Right lobe of liver (tissue), 6 donors: ENCODE measurements at regions not wholly inside any gene's neighbourhood (a gene's known extent, or its start where the extent isn't known, plus 50 kb on each side); places are given as distances from the start of the nearest gene placed in this dataset.

Source experiments
- ATAC-seq, 4 donors: fragments of 200-7000 bp; cut with Tn5 transposase; one replicate each; pipeline ENCODE4 v1.9.1; 2020; ENCODE audit warnings: mild to moderate bottlenecking in 4 of 4, moderate library complexity in 4 of 4
- DNase-seq, 3 donors: peaks; one replicate each; pipeline ENCODE4 v3.0.0-alpha.2; 2020
- H3K27ac ChIP-seq, 3 donors: fragments of 200-600 bp; one replicate each; pipeline ENCODE4 v1.8.0; 2022
- H3K27me3 ChIP-seq, 2 donors: fragments of 200-600 bp; one replicate each; pipeline ENCODE4 v1.8.0; 2022
- H3K36me3 ChIP-seq, 4 donors: fragments of 200-600 bp; sonication (generic) in 1 of 4; one replicate each; pipeline versions ENCODE4 v1.5.1 to v1.8.0; 2017 to 2022; ENCODE audit warnings: control low read depth in 1 of 4
- H3K4me1 ChIP-seq, 4 donors: fragments of 200-600 bp; sonication (generic) in 1 of 4; one replicate each; pipeline versions ENCODE4 v1.5.1 to v1.8.0; 2017 to 2022; ENCODE audit warnings: control low read depth in 1 of 4
- H3K4me3 ChIP-seq, 3 donors: fragments of 200-600 bp; one replicate each; pipeline ENCODE4 v1.8.0; 2022
- H3K9me3 ChIP-seq, 4 donors: fragments of 200-600 bp; sonication (generic) in 1 of 4; one replicate each; pipeline versions ENCODE4 v1.5.1 to v1.8.0; 2017 to 2022; ENCODE audit warnings: control low read depth in 1 of 4
- POLR2A ChIP-seq: fragments of 450-650 bp; IDR thresholded peaks from one replicate; pipeline ENCODE4 v1.6.1; 2017; ENCODE audit warnings: antibody characterized with exemption, mild to moderate bottlenecking
- WGBS: methylation state at CpG from one replicate; pipeline ENCODE4 v1.1.6; 2018; ENCODE audit warnings: low coverage, low lambda C conversion rate; ENCODE audit not compliant: insufficient coverage; ENCODE audit errors: missing lambda C conversion rate; 5-methylcytosine and 5-hydroxymethylcytosine counted together
- intact Hi-C, 2 donors: fragments of 100-400 bp; cut with DNase I; formaldehyde crosslinking; loops; one replicate each; pipeline versions ENCODE4 v1.11.2 to v1.14.1; 2022
- TF ChIP-seq, protein P1 (sequence below), 4 donors: fragments of 200-600 bp in 3 of 4; fragments of 450-650 bp in 1 of 4; IDR thresholded peaks; one replicate each; pipeline versions ENCODE4 v1.5.1 to v1.8.0; 2016 to 2022; ENCODE audit warnings: antibody characterized with exemption in 4 of 4, mild to moderate bottlenecking in 2 of 4
- donor health status: DM: no; HTN: yes; CAD: no.
- donor health status: DM: no; HTN: no; CAD: no.
- donor health status: DM: no; HTN: no; CAD: no.
- donor health status: DM: no; HTN: yes; CAD: no.
- donor health status: DM: no; HTN: yes; CAD: no.

DNA sequence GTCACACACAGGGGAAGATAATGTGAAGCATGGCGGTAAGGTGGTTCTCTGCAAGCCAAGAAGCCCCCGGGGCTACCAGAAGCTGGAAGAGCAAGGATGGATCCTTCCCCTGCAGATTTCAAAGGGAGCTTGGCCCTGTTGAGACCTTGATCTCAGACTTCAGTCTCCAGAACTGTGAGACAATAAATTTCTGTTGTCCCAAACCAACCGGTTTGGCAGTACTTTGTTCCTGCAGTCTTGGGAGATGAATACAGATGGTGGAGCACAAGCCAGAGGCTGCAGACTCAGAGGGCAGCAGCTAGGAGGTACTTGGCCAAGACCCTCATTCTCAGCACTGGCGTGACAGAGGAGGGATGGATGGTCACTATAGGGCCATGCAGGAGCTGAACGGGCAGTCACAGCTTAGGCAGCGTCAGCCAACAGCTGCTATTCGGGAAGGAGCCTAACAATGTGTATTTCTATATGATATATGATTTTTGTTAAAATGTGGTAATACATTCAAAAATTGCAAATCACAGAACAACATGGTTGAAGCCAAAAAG is 387.3 kb downstream of the TNS3 start:
- Histone ChIP-seq H3K36me3 (no peaks in the 10 kb centered on the region), H3K4me3 (no peak overlapping the region), H3K27me3 (no peaks in the 10 kb centered on the region), H3K4me1 (no peaks in the 10 kb centered on the region), H3K9me3 (no peaks in the 10 kb centered on the region), H3K27ac (no peak overlapping the region)
- TF ChIP-seq, protein P1, sequence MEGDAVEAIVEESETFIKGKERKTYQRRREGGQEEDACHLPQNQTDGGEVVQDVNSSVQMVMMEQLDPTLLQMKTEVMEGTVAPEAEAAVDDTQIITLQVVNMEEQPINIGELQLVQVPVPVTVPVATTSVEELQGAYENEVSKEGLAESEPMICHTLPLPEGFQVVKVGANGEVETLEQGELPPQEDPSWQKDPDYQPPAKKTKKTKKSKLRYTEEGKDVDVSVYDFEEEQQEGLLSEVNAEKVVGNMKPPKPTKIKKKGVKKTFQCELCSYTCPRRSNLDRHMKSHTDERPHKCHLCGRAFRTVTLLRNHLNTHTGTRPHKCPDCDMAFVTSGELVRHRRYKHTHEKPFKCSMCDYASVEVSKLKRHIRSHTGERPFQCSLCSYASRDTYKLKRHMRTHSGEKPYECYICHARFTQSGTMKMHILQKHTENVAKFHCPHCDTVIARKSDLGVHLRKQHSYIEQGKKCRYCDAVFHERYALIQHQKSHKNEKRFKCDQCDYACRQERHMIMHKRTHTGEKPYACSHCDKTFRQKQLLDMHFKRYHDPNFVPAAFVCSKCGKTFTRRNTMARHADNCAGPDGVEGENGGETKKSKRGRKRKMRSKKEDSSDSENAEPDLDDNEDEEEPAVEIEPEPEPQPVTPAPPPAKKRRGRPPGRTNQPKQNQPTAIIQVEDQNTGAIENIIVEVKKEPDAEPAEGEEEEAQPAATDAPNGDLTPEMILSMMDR (IDR thresholded peaks at IDR 0.05), result no peak
- no peak for TF ChIP-seq POLR2A
- 97% methylated on average over 5 of the region's 7 CpGs for WGBS
- intact Hi-C loops, result no loop called here
- DNase-seq (no peak), ATAC-seq (no peak)

DNA sequence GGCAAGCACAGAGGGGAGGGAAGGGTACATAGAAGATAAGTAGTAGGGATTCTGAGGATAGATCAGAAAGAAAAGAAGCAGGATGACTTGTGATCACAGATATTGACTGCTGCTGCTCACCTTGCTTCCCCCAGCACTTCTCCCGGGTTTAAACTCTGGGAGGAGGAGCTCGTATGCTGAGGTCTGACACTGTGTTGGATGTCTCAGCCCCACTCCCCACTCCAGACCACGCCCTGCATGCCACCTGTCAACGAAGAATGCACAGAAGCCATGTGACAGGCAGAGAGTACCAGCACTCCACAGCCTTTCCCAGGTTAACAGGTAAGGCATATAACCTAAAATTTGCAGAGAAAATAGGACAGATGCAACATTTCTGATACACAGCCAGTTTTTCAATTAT is 388.9 kb downstream of the TNS3 start:
- ATAC-seq (no peak), DNase-seq (no peak)
- no peaks in the 10 kb centered on the region for H3K4me1 ChIP-seq
- H3K9me3 ChIP-seq, result no peaks in the 10 kb centered on the region
- no peak for TF ChIP-seq POLR2A
- TF ChIP-seq, protein P1 (IDR thresholded peaks at IDR 0.05), result no peak
- no peaks in the 10 kb centered on the region for H3K36me3 ChIP-seq
- no CpG with 5 or more reads among the region's 4 CpGs for WGBS
- H3K27me3 ChIP-seq, result no peaks in the 10 kb centered on the region
- no peak overlapping the region for H3K4me3 ChIP-seq
- H3K27ac ChIP-seq, result no peak overlapping the region
- intact Hi-C loops, result no loop called here

DNA sequence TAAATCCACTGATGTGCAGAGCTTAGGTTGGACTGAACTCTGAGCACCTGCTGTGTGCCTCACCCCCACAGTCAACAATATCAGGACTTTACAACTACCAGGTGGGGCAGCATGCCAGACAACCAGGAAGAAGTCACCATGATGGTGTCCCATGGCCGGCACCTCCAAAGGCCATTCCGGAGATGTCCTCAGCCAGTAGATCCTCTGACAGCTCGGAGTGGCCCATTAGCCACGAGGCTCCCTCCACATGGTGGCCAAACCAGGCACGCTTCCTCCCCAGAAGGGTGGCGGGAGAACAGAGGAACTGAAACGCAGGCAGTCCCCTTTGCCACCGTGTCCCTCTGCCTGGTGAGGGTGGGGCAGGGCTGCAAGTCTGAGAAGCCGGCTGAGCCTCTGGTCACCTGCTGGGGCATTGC is 390.0 kb downstream of the TNS3 start:
- Histone ChIP-seq H3K9me3 (no peaks in the 10 kb centered on the region), H3K4me3 (no peak overlapping the region), H3K27me3 (no peaks in the 10 kb centered on the region), H3K4me1 (no peaks in the 10 kb centered on the region), H3K27ac (no peak overlapping the region), H3K36me3 (no peaks in the 10 kb centered on the region)
- DNase-seq, result no peak
- TF ChIP-seq, protein P1 (IDR thresholded peaks at IDR 0.05), result no peak
- no peak for TF ChIP-seq POLR2A
- intact Hi-C loops, result no loop called here
- WGBS, result 77% methylated on average over 6 of the region's 9 CpGs
- peak in 1 of 4 donors; percentile 23 for ATAC-seq

DNA sequence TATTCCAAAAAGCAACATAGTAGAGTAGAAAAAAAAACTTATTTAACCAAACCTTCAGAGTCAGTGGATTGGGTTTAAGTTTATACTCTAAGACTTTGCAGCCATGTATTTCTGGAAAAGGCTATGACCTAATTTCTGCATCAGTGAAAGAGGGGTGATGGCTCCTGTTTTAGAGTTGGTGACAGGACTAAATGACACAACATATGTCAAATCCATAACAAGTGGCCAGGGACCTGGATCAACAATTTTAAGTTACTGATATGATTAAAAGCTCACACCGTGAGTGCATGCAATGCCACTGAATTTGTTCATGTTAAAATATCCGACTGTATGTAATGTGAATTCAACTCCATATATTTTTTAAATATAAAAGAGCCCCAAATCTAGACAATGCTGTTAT is 390.6 kb downstream of the TNS3 start:
- Histone ChIP-seq H3K27ac (no peak overlapping the region), H3K36me3 (no peaks in the 10 kb centered on the region), H3K4me1 (no peaks in the 10 kb centered on the region), H3K4me3 (no peak overlapping the region), H3K9me3 (no peaks in the 10 kb centered on the region), H3K27me3 (no peaks in the 10 kb centered on the region)
- no peak for DNase-seq
- intact Hi-C loops, result no loop called here
- no peak for ATAC-seq
- 73% methylated on average over 2 of the region's 2 CpGs for WGBS
- TF ChIP-seq, protein P1 (IDR thresholded peaks at IDR 0.05), result no peak
- TF ChIP-seq POLR2A, result no peak

DNA sequence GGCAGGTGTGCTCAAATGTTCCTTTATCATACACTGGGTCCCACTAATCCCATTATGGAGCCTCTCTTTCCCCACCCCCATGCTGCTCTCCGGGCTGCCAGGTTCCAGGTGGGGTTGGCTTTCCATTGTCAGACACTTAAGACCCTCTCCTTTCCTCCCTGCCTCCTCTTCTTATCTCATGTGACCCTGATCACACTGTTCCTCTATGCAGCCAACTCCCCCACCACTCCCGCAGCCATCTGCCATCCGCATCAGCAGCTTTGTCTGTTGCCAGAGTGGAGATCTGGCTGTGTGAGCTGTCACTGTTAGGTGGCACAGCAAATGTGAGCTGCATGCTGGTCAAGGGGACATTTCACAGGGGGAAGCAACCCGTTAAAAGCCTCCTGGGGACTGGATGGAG is 391.4 kb downstream of the TNS3 start:
- 66% methylated on average over 4 of the region's 4 CpGs for WGBS
- Histone ChIP-seq H3K4me1 (no peaks in the 10 kb centered on the region), H3K27ac (no peak overlapping the region), H3K9me3 (no peaks in the 10 kb centered on the region), H3K4me3 (no peak overlapping the region), H3K36me3 (no peaks in the 10 kb centered on the region), H3K27me3 (no peaks in the 10 kb centered on the region)
- ATAC-seq (no peak), DNase-seq (no peak)
- TF ChIP-seq POLR2A, result no peak
- TF ChIP-seq, protein P1 (IDR thresholded peaks at IDR 0.05), result no peak
- intact Hi-C loops, result no loop called here
